ENCODE measurements at regions not wholly inside any gene's neighbourhood (a gene's known extent, or its start where the extent isn't known, plus 50 kb on each side); places are given as distances from the start of the nearest gene placed in this dataset.

DNA sequence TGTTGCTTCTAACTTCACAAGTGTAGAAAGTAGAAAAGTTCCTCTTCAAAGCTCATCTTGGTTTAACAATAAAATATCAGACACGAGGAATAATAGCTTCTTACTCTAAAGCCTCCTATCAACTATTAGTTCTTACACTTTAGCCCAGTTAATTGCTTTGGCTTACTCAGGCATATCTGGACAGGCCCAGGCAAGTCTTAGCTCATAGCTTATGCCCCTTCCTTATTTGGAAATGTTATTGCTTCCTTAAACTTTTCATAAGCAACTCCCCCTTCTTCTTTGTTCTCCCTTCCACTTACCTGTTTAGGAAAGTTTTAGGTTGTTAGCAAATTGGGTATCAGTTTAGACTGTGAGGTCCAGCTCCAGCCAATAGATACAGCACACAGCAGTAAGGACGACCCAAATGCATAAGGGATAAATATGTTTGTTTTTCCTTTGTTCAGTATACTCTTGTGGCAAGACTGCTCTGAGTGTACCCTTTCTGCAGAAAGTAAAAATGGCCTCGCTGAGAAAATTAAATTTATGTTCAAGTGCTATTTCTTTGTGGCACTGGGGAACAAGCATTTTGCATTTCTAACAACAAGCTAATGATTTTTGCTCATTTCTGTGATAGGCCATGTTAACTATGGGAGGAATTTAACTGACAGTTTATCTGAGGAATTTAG lies 162.1 kb downstream of the SMC2 start:
- Mint-ChIP-seq H3K4me1 (ENCODE audit: low read depth) (no peaks in the 10 kb centered on the region), H3K27me3 (no peaks in the 10 kb centered on the region), H3K27ac (no peak overlapping the region), H3K9me3 (peaks cover 10% of the 10 kb centered on the region), H3K36me3 (ENCODE audit: low read depth) (no peaks in the 10 kb centered on the region), H3K4me3 (no peak overlapping the region)
- intact Hi-C loops (cut with micrococcal nuclease) = no loop called here

GRCh38 chr9:104256696-104257062 lies 162.6 kb downstream of the SMC2 start:
- Mint-ChIP-seq H3K36me3 (ENCODE audit: low read depth) (no peaks in the 10 kb centered on the region), H3K4me1 (ENCODE audit: low read depth) (no peaks in the 10 kb centered on the region), H3K27me3 (no peaks in the 10 kb centered on the region), H3K9me3 (peaks cover 10% of the 10 kb centered on the region), H3K4me3 (no peak overlapping the region), H3K27ac (no peak overlapping the region)
- intact Hi-C loops (cut with micrococcal nuclease) = no loop called here

GRCh38 chr9:104258296-104259011 lies 164.3 kb downstream of the SMC2 start:
- intact Hi-C loops (cut with micrococcal nuclease) = no loop called here
- H3K36me3 Mint-ChIP-seq (ENCODE audit: low read depth) = no peaks in the 10 kb centered on the region
- H3K4me3 Mint-ChIP-seq = no peak overlapping the region
- H3K4me1 Mint-ChIP-seq (ENCODE audit: low read depth) = no peaks in the 10 kb centered on the region
- no peak overlapping the region for H3K27ac Mint-ChIP-seq
- no peaks in the 10 kb centered on the region for H3K27me3 Mint-ChIP-seq
- peaks cover 10% of the 10 kb centered on the region for H3K9me3 Mint-ChIP-seq

- no peaks in the 10 kb centered on the region for H3K4me1 Mint-ChIP-seq (ENCODE audit: low read depth)
- H3K4me3 Mint-ChIP-seq = no peak overlapping the region
- no peak overlapping the region for H3K27ac Mint-ChIP-seq
- H3K27me3 Mint-ChIP-seq = no peaks in the 10 kb centered on the region
- H3K36me3 Mint-ChIP-seq (ENCODE audit: low read depth) = no peaks in the 10 kb centered on the region
- H3K9me3 Mint-ChIP-seq = peaks cover 10% of the 10 kb centered on the region
- intact Hi-C loops (cut with micrococcal nuclease) = no loop called here
Measured at GRCh38 chr9:104260004-104260403, 165.9 kb downstream of the SMC2 start.

- H3K4me1 Mint-ChIP-seq (ENCODE audit: low read depth) = no peaks in the 10 kb centered on the region
- no peak overlapping the region for H3K4me3 Mint-ChIP-seq
- H3K27me3 Mint-ChIP-seq = no peaks in the 10 kb centered on the region
- no peak overlapping the region for H3K27ac Mint-ChIP-seq
- H3K36me3 Mint-ChIP-seq (ENCODE audit: low read depth) = no peaks in the 10 kb centered on the region
- H3K9me3 Mint-ChIP-seq = no peaks in the 10 kb centered on the region
- intact Hi-C loops (cut with micrococcal nuclease) = no loop called here
Measured at GRCh38 chr9:104263942-104264341, 169.8 kb downstream of the SMC2 start.

- no peak overlapping the region for H3K4me3 Mint-ChIP-seq
- intact Hi-C loops (cut with micrococcal nuclease) = no loop called here
- H3K4me1 Mint-ChIP-seq (ENCODE audit: low read depth) = no peaks in the 10 kb centered on the region
- H3K36me3 Mint-ChIP-seq (ENCODE audit: low read depth) = no peaks in the 10 kb centered on the region
- H3K9me3 Mint-ChIP-seq = no peaks in the 10 kb centered on the region
- H3K27ac Mint-ChIP-seq = no peak overlapping the region
- no peaks in the 10 kb centered on the region for H3K27me3 Mint-ChIP-seq
Measured at GRCh38 chr9:104264431-104264830, 170.3 kb downstream of the SMC2 start.

GRCh38 chr9:104269374-104269773 lies 175.3 kb downstream of the SMC2 start:
- no peak overlapping the region for H3K4me3 Mint-ChIP-seq
- H3K9me3 Mint-ChIP-seq = peaks cover 21% of the 10 kb centered on the region
- H3K27me3 Mint-ChIP-seq = no peaks in the 10 kb centered on the region
- H3K4me1 Mint-ChIP-seq (ENCODE audit: low read depth) = no peaks in the 10 kb centered on the region
- intact Hi-C loops (cut with micrococcal nuclease) = no loop called here
- H3K27ac Mint-ChIP-seq = no peak overlapping the region
- H3K36me3 Mint-ChIP-seq (ENCODE audit: low read depth) = no peaks in the 10 kb centered on the region

DNA sequence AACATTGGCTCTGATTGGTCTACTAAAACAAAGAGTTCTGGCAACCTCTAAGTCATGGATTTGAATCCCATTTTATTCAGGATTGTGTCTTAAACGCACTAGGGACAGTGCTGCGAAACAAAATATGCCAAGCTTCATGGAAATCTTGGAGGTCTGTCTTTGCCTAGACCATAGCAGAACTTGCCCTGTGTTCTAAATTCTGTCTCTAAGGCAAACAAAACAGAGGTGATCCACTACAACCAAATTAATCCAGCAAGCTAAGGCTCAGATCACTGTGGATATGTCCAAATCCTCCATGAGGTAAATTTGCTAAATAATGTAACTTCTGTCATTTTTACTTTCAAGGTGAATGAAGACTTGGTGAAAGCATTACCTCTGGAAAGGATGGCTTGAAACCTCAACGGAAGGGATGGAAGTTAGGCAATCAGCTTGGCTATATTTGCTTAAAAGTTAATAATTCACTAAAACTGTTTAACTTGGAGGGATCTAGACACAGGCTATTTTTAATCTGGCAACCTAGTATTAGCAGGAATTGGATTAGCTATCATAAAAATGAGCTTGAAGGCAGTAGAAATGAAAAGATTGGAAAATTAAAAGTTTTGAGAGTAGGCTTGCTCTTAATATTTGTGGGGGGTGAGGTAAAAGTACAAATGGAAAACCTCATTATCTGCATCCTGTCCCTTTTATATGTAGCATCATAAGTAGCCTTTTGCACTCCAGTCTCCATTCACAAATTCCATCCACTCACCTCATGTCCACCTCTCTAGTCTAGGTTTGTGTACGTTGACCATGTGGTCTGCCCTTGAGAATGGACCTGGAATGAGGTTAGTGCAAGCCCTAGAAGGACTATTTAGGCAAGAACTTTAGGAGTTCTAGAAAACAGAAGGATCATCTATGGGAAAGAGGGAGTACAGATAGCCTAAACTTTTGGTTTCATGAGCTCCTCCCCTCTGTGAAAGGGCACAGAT lies 176.2 kb downstream of the SMC2 start:
- Mint-ChIP-seq H3K4me1 (ENCODE audit: low read depth) (no peaks in the 10 kb centered on the region), H3K4me3 (no peak overlapping the region), H3K9me3 (peaks cover 21% of the 10 kb centered on the region), H3K36me3 (ENCODE audit: low read depth) (no peaks in the 10 kb centered on the region), H3K27me3 (no peaks in the 10 kb centered on the region), H3K27ac (no peak overlapping the region)
- intact Hi-C loops (cut with micrococcal nuclease) = no loop called here

GRCh38 chr9:104276709-104277245 lies 182.7 kb downstream of the SMC2 start:
- peaks cover 38% of the 10 kb centered on the region for H3K9me3 Mint-ChIP-seq
- intact Hi-C loops (cut with micrococcal nuclease) = no loop called here

GRCh38 chr9:104278929-104279496 lies 184.9 kb downstream of the SMC2 start:
- Mint-ChIP-seq H3K4me1 (ENCODE audit: low read depth) (no peaks in the 10 kb centered on the region), H3K36me3 (ENCODE audit: low read depth) (no peaks in the 10 kb centered on the region), H3K9me3 (peaks cover 33% of the 10 kb centered on the region), H3K27me3 (no peaks in the 10 kb centered on the region), H3K27ac (no peak overlapping the region), H3K4me3 (no peak overlapping the region)
- intact Hi-C loops (cut with micrococcal nuclease) = no loop called here

More at GRCh38 chr9:104276709-104277245, 182.7 kb downstream of the SMC2 start:
- Mint-ChIP-seq H3K36me3 (ENCODE audit: low read depth) (no peaks in the 10 kb centered on the region), H3K4me3 (no peak overlapping the region), H3K27me3 (no peaks in the 10 kb centered on the region), H3K4me1 (ENCODE audit: low read depth) (no peaks in the 10 kb centered on the region), H3K27ac (no peak overlapping the region)

DNA sequence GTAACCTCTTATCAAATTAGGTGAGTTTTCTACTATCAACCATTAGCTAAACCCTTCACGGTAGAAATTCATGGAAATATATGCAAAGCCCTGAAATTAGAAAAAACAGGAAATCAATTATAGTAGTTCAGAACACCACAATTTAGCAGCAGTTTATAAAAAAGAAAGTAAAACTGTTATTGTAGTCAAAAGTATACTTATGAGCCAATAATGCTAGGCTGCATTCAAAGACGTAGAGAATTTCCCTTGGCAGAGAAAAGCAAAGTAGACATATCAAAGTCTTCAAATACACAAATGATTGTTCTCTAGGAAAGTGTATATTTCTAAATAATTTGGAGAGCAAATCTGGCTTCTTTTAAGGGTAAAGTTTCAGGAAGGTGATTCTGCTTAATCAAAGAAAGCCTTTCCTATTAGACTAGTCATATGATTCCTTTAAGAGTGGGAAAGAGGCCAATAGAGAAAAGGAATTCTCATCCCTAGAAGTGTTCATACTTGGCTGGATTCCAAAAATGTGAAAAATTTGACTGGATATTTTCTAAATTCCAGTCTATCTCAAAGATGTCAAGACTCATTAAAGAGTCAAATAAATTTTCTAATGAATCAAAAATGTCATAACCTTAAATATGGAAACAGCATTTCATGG lies 185.5 kb downstream of the SMC2 start:
- no peak overlapping the region for H3K27ac Mint-ChIP-seq
- H3K4me3 Mint-ChIP-seq = no peak overlapping the region
- intact Hi-C loops (cut with micrococcal nuclease) = no loop called here

GRCh38 chr9:104280178-104280560 lies 186.1 kb downstream of the SMC2 start:
- Mint-ChIP-seq H3K36me3 (ENCODE audit: low read depth) (no peaks in the 10 kb centered on the region), H3K27ac (no peak overlapping the region), H3K9me3 (peaks cover 33% of the 10 kb centered on the region), H3K4me3 (no peak overlapping the region), H3K27me3 (no peaks in the 10 kb centered on the region), H3K4me1 (ENCODE audit: low read depth) (no peaks in the 10 kb centered on the region)
- intact Hi-C loops (cut with micrococcal nuclease) = no loop called here

More for the DNA sequence above, 185.5 kb downstream of the SMC2 start:
- Mint-ChIP-seq H3K27me3 (no peaks in the 10 kb centered on the region), H3K36me3 (ENCODE audit: low read depth) (no peaks in the 10 kb centered on the region), H3K4me1 (ENCODE audit: low read depth) (no peaks in the 10 kb centered on the region), H3K9me3 (peaks cover 33% of the 10 kb centered on the region)

GRCh38 chr9:104280711-104281110 lies 186.6 kb downstream of the SMC2 start:
- H3K27me3 Mint-ChIP-seq = no peaks in the 10 kb centered on the region
- H3K9me3 Mint-ChIP-seq = peaks cover 30% of the 10 kb centered on the region
- no peak overlapping the region for H3K27ac Mint-ChIP-seq
- intact Hi-C loops (cut with micrococcal nuclease) = no loop called here
- H3K36me3 Mint-ChIP-seq (ENCODE audit: low read depth) = no peaks in the 10 kb centered on the region
- no peaks in the 10 kb centered on the region for H3K4me1 Mint-ChIP-seq (ENCODE audit: low read depth)
- no peak overlapping the region for H3K4me3 Mint-ChIP-seq

Measured in dendritic cell treated with granulocyte-macrophage colony-stimulating factor and Interleukin-4, amounts not matched to agents 40 ng/mL and 50 ng/mL, for 4 days (primary cell).